Esophagus (tissue), 2 donors: ENCODE measurements at regions not wholly inside any gene's neighbourhood (a gene's known extent, or its start where the extent isn't known, plus 50 kb on each side); places are given as distances from the start of the nearest gene placed in this dataset.

Experiments used
- H3K27ac ChIP-seq, 2 donors: one replicate each; pipeline ENCODE4 v1.5.1; 2013; ENCODE audit warnings: low read depth in 2 of 2, mild to moderate bottlenecking in 2 of 2, inconsistent platforms in 1 of 2, low read length in 1 of 2, moderate library complexity in 1 of 2
- H3K27me3 ChIP-seq, 2 donors: one replicate each; pipeline ENCODE4 v1.6.1; 2013; ENCODE audit warnings: low read length in 2 of 2, control low read depth in 1 of 2, mild to moderate bottlenecking in 1 of 2; ENCODE audit not compliant: insufficient read depth in 2 of 2, control insufficient read depth in 1 of 2
- H3K36me3 ChIP-seq, 2 donors: one replicate each; pipeline ENCODE4 v1.6.1; 2013; ENCODE audit warnings: low read length in 1 of 2; ENCODE audit not compliant: control insufficient read depth in 2 of 2, insufficient read depth in 2 of 2
- H3K4me1 ChIP-seq, 2 donors: one replicate each; pipeline ENCODE4 v1.6.1; 2013; ENCODE audit warnings: low read length in 1 of 2; ENCODE audit not compliant: control insufficient read depth in 2 of 2, insufficient read depth in 2 of 2
- H3K4me3 ChIP-seq, 2 donors: one replicate each; pipeline ENCODE4 v1.5.1; 2013; ENCODE audit warnings: low read length in 2 of 2, mild to moderate bottlenecking in 2 of 2, low read depth in 1 of 2, moderate library complexity in 1 of 2
- H3K9me3 ChIP-seq, 2 donors: one replicate each; pipeline ENCODE4 v1.6.1; 2013; ENCODE audit warnings: mild to moderate bottlenecking in 2 of 2, low read depth in 1 of 2, low read length in 1 of 2, moderate library complexity in 1 of 2; ENCODE audit not compliant: control insufficient read depth in 2 of 2, insufficient read depth in 1 of 2
- WGBS, 2 donors: extraction: QIAGEN DNeasy Blood & Tissue Kit; methylation state at CpG; one replicate each; pipeline ENCODE4 v1.1.7; 2013; 5-methylcytosine and 5-hydroxymethylcytosine counted together
- donor health status: healthy with polysubstance abuse.
- donor health status: Bipolar disorder and iron deficiency.

DNA sequence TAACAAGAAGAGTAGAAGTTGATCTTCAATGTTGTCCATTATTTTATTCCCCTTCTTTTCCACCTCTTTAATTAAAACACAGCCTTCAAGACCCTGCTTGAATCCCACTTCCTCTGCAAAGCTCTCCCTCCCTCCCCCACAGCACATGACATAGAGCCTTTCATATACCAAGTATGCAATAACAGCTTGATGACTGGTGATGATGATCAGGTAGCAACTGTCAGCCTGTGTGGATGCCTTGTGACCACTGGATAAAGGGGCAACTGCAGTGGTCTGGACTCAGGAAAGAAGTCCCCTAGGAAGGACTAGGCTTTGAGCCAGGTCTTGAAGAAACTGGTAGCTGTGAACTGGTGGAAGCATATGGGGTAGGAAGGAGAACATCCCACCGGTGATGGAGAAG lies 53.8 kb upstream of the PRDX6 start:
- H3K9me3 ChIP-seq: no peaks in the 10 kb centered on the region
- no peaks in the 10 kb centered on the region for H3K36me3 ChIP-seq
- no peaks in the 10 kb centered on the region for H3K27me3 ChIP-seq
- no peak overlapping the region for H3K4me3 ChIP-seq
- WGBS, 2 donors: 88 to 91% methylated on average over 1 of the region's 1 CpG
- no peak overlapping the region for H3K27ac ChIP-seq
- no peaks in the 10 kb centered on the region for H3K4me1 ChIP-seq

- Histone ChIP-seq H3K9me3 (no peaks in the 10 kb centered on the region), H3K27ac (no peak overlapping the region), H3K36me3 (no peaks in the 10 kb centered on the region), H3K4me3 (no peak overlapping the region), H3K4me1 (no peaks in the 10 kb centered on the region), H3K27me3 (no peaks in the 10 kb centered on the region)
- 85 to 86% methylated on average over 4 of the region's 4 CpGs for WGBS, 2 donors
These were observed 53.0 kb upstream of the PRDX6 start for GRCh38 chr1:173424143-173424542.

DNA sequence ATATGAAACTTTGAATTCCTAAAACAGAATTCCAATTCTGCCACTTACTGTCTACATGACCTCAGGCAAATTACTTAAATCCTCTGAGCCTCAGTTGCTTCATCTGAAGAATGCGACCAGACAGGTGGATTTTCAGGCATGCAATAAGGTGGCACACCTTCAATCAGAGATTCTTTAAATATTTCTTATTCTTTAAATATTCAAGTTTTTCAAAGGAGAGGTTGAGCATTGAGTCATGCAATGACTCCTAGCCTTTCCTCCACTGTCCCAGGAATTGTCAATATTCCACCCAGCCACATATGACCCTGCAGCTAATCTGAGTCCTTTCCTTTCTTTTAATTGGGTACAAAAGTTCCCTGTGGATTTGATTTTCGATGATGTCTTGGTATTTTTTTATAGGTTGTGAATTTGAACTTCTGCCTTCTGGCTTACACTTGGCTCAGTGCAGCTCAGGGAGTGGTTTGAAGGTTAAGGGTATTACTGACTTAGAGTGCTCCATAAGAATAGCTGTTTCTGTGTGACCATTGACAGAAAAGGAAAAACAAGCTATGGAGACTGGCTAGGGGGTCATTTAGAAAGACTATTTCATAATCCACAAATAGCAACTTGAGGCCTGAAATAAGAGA lies 52.2 kb upstream of the PRDX6 start:
- WGBS, 2 donors: 61 to 70% methylated on average over 2 of the region's 2 CpGs
- H3K36me3 ChIP-seq: no peaks in the 10 kb centered on the region
- no peak overlapping the region for H3K27ac ChIP-seq
- H3K9me3 ChIP-seq: no peaks in the 10 kb centered on the region
- no peaks in the 10 kb centered on the region for H3K27me3 ChIP-seq
- no peaks in the 10 kb centered on the region for H3K4me1 ChIP-seq
- H3K4me3 ChIP-seq: no peak overlapping the region

GRCh38 chr1:173426057-173426456 lies 51.1 kb upstream of the PRDX6 start:
- WGBS, 2 donors: 74 to 75% methylated on average over 5 of the region's 5 CpGs
- H3K27me3 ChIP-seq: no peaks in the 10 kb centered on the region
- no peak overlapping the region for H3K27ac ChIP-seq
- H3K36me3 ChIP-seq: no peaks in the 10 kb centered on the region
- H3K4me1 ChIP-seq: no peaks in the 10 kb centered on the region
- H3K9me3 ChIP-seq: no peaks in the 10 kb centered on the region
- H3K4me3 ChIP-seq: no peak overlapping the region

- no peaks in the 10 kb centered on the region for H3K27me3 ChIP-seq
- no peak overlapping the region for H3K4me3 ChIP-seq
- H3K36me3 ChIP-seq: no peaks in the 10 kb centered on the region
- H3K9me3 ChIP-seq: no peaks in the 10 kb centered on the region
- no peak overlapping the region for H3K27ac ChIP-seq
- WGBS, 2 donors: 67 to 87% methylated on average over 9 of the region's 9 CpGs
- H3K4me1 ChIP-seq: peaks cover 0 to 2% of the 10 kb centered on the region in 2 donors
These were observed 49.7 kb upstream of the PRDX6 start for GRCh38 chr1:173427146-173428054.
